ENCODE measurements at regions not wholly inside any gene's neighbourhood (a gene's known extent, or its start where the extent isn't known, plus 50 kb on each side); places are given as distances from the start of the nearest gene placed in this dataset.

- no peak for DNase-seq
Observed at GRCh38 chr9:126095546-126096190, 231.0 kb upstream of the MVB12B start.

- no peak for DNase-seq
Observed at GRCh38 chr9:126096340-126096739, 230.3 kb upstream of the MVB12B start.

- DNase-seq = no peak
Observed at GRCh38 chr9:126097679-126098078, 228.9 kb upstream of the MVB12B start.

- no peak for DNase-seq
Observed at GRCh38 chr9:126106404-126106803, 220.2 kb upstream of the MVB12B start.

GRCh38 chr9:126107693-126108092 is 218.9 kb upstream of the MVB12B start:
- DNase-seq = no peak

- DNase-seq = no peak
Observed at GRCh38 chr9:126108240-126108639, 218.4 kb upstream of the MVB12B start.

GRCh38 chr9:126109575-126109974 is 217.1 kb upstream of the MVB12B start:
- DNase-seq = no peak

- DNase-seq = no peak
Observed at GRCh38 chr9:126111556-126111955, 215.1 kb upstream of the MVB12B start.

- no peak for DNase-seq
Observed at GRCh38 chr9:126112135-126112720, 214.4 kb upstream of the MVB12B start.

- no peak for DNase-seq
Observed at GRCh38 chr9:126113176-126113575, 213.5 kb upstream of the MVB12B start.

- no peak for DNase-seq
Observed at GRCh38 chr9:126113756-126114408, 212.7 kb upstream of the MVB12B start.

- DNase-seq = no peak
Observed at GRCh38 chr9:126114409-126114760, 212.2 kb upstream of the MVB12B start.

GRCh38 chr9:126114850-126115460 is 211.7 kb upstream of the MVB12B start:
- DNase-seq = no peak

- no peak for DNase-seq
Observed at GRCh38 chr9:126116351-126117157, 210.1 kb upstream of the MVB12B start.

GRCh38 chr9:126117158-126117425 is 209.5 kb upstream of the MVB12B start:
- no peak for DNase-seq

- DNase-seq = no peak
Observed at GRCh38 chr9:126117631-126118030, 209.0 kb upstream of the MVB12B start.

- DNase-seq = no peak
Observed at GRCh38 chr9:126119731-126120130, 206.9 kb upstream of the MVB12B start.

- DNase-seq = no peak
Observed at GRCh38 chr9:126122901-126123616, 203.6 kb upstream of the MVB12B start.

- DNase-seq = no peak
Observed at GRCh38 chr9:126123927-126124326, 202.7 kb upstream of the MVB12B start.

GRCh38 chr9:126125177-126125576 is 201.5 kb upstream of the MVB12B start:
- DNase-seq = no peak

- DNase-seq = no peak
Observed at GRCh38 chr9:126125577-126125976, 201.1 kb upstream of the MVB12B start.

- no peak for DNase-seq
Observed at GRCh38 chr9:126125992-126126409, 200.6 kb upstream of the MVB12B start.

- no peak for DNase-seq
Observed at GRCh38 chr9:126126807-126127206, 199.8 kb upstream of the MVB12B start.
